HEK293 (cell line): ENCODE measurements at regions not wholly inside any gene's neighbourhood (a gene's known extent, or its start where the extent isn't known, plus 50 kb on each side); places are given as distances from the start of the nearest gene placed in this dataset.

Experiments
- CTCF ChIA-PET: fragments of 350-600 bp; formaldehyde crosslinking; extraction: SDS; loops from one replicate; lab custom pipeline; 2021; ENCODE audit warnings: antibody characterized with exemption; lab: Yijun Ruan, JAX
- POLR2A ChIA-PET: fragments of 300-600 bp; formaldehyde crosslinking; extraction: SDS; loops from one replicate; lab custom pipeline; 2020; ENCODE audit warnings: antibody characterized with exemption, inconsistent platforms; lab: Yijun Ruan, JAX
- H3K27ac ChIP-seq: fragments of 200-500 bp; sonication (Bioruptor generic); 2 replicates; pipeline ENCODE4 v1.5.1; 2014; ENCODE audit warnings: low read depth, low read length, control low read depth, inconsistent platforms; ENCODE audit errors: extremely low read depth
- H3K36me3 ChIP-seq, 2 experiments: fragments of 200-500 bp in 1 of 2; sonication (Bioruptor generic) in 1 of 2; 1 replicate in 1 of 2; 2 replicates in 1 of 2; pipeline ENCODE4 v1.5.1; 2014 to 2017; ENCODE audit warnings: inconsistent platforms in 2 of 2, low read length in 2 of 2; ENCODE audit not compliant: control insufficient read depth in 2 of 2, insufficient read depth in 1 of 2
- H3K4me1 ChIP-seq: fragments of 200-500 bp; sonication (Bioruptor generic); 2 replicates; pipeline ENCODE4 v1.5.1; 2014; ENCODE audit warnings: mild to moderate bottlenecking, low read length, inconsistent platforms; ENCODE audit not compliant: control insufficient read depth, insufficient read depth
- H3K4me3 ChIP-seq: 2 replicates; pipeline ENCODE4 v1.5.1; 2011; ENCODE audit warnings: low read depth, mild to moderate bottlenecking, control low read depth, low read length, moderate library complexity
- H3K9me3 ChIP-seq: fragments of 200-500 bp; sonication (Bioruptor generic); 2 replicates; pipeline ENCODE4 v1.5.1; 2014; ENCODE audit warnings: low read depth, low read length, inconsistent platforms; ENCODE audit not compliant: control insufficient read depth, insufficient read depth
- GFI1B ChIP-seq: fragments of 450-650 bp; formaldehyde crosslinking; IDR thresholded peaks from 2 replicates; pipeline ENCODE4 v1.5.1; 2016; ENCODE audit warnings: missing biosample characterization, missing genetic modification characterization
- GLI2 ChIP-seq: fragments of 450-650 bp; formaldehyde crosslinking; IDR thresholded peaks from 2 replicates; pipeline ENCODE4; 2017; ENCODE audit warnings: missing biosample characterization, missing genetic modification characterization, low read depth, borderline replicate concordance
- GLIS1 ChIP-seq: fragments of 450-650 bp; formaldehyde crosslinking; IDR thresholded peaks from 2 replicates; pipeline ENCODE4 v1.5.1; 2016; ENCODE audit warnings: missing biosample characterization, missing genetic modification characterization
- GLIS2 ChIP-seq: fragments of 450-650 bp; formaldehyde crosslinking; IDR thresholded peaks from 2 replicates; pipeline ENCODE4 v1.5.1; 2016; ENCODE audit warnings: missing biosample characterization, missing genetic modification characterization
- HOXC10 ChIP-seq: sonication (generic); formaldehyde crosslinking; IDR thresholded peaks from 2 replicates; pipeline ENCODE4 v1.8.1; 2023; ENCODE audit warnings: mild to moderate bottlenecking, missing genetic modification reagents
- KLF8 ChIP-seq: fragments of 450-650 bp; formaldehyde crosslinking; IDR thresholded peaks from 2 replicates; pipeline ENCODE4 v1.5.1; 2016; ENCODE audit warnings: missing biosample characterization, missing genetic modification characterization
- OSR2 ChIP-seq: fragments of 450-650 bp; formaldehyde crosslinking; IDR thresholded peaks from 2 replicates; pipeline ENCODE4 v1.5.1; 2016; ENCODE audit warnings: missing biosample characterization, missing genetic modification characterization
- SCRT2 ChIP-seq: fragments of 450-650 bp; formaldehyde crosslinking; IDR thresholded peaks from 2 replicates; pipeline ENCODE4 v1.5.1; 2016; ENCODE audit warnings: missing biosample characterization, missing genetic modification characterization
- TCF7L2 ChIP-seq: IDR thresholded peaks from 2 replicates; pipeline ENCODE4 v1.6.1; 2011; ENCODE audit warnings: low read depth, mild to moderate bottlenecking, inconsistent platforms, low read length, moderate library complexity, borderline replicate concordance
- TRIM28 ChIP-seq: IDR thresholded peaks from 2 replicates; pipeline ENCODE4 v1.6.1; 2011; ENCODE audit warnings: low read length, control low read depth, borderline replicate concordance
- WT1 ChIP-seq: fragments of 450-650 bp; formaldehyde crosslinking; IDR thresholded peaks from 2 replicates; pipeline ENCODE4 v1.5.1; 2016; ENCODE audit warnings: missing biosample characterization, missing genetic modification characterization
- YY2 ChIP-seq: fragments of 450-650 bp; formaldehyde crosslinking; IDR thresholded peaks from 2 replicates; pipeline ENCODE4 v1.5.1; 2016; ENCODE audit warnings: missing biosample characterization, missing genetic modification characterization
- ZFHX2 ChIP-seq: fragments of 450-650 bp; formaldehyde crosslinking; conservative IDR thresholded peaks from 2 replicates; pipeline ENCODE4 v1.5.1; 2016; ENCODE audit warnings: missing biosample characterization, missing genetic modification characterization
- ZNF157 ChIP-seq: fragments of 450-650 bp; formaldehyde crosslinking; IDR thresholded peaks from 2 replicates; pipeline ENCODE4 v1.5.1; 2016; ENCODE audit warnings: missing biosample characterization, missing genetic modification characterization
- ZNF16 ChIP-seq: fragments of 450-650 bp; formaldehyde crosslinking; IDR thresholded peaks from 2 replicates; pipeline ENCODE4 v1.5.1; 2016; ENCODE audit warnings: low read depth, missing biosample characterization, missing genetic modification characterization
- ZNF24 ChIP-seq: fragments of 450-650 bp; formaldehyde crosslinking; IDR thresholded peaks from 2 replicates; pipeline ENCODE4 v1.5.1; 2016; ENCODE audit warnings: missing biosample characterization, missing genetic modification characterization
- ZNF629 ChIP-seq: fragments of 450-650 bp; formaldehyde crosslinking; IDR thresholded peaks from 2 replicates; pipeline ENCODE4 v1.5.1; 2017; ENCODE audit warnings: missing biosample characterization, missing genetic modification characterization
- ZNF660 ChIP-seq: fragments of 450-650 bp; IDR thresholded peaks from 2 replicates; pipeline ENCODE4 v1.5.1; 2018; ENCODE audit warnings: missing biosample characterization, mild to moderate bottlenecking, missing genetic modification characterization
- ZNF843 ChIP-seq: fragments of 450-650 bp; formaldehyde crosslinking; IDR thresholded peaks from 2 replicates; pipeline ENCODE4 v1.5.1; 2016; ENCODE audit warnings: missing biosample characterization, missing genetic modification characterization
- TF ChIP-seq, protein P1 (sequence below): fragments of 450-650 bp; formaldehyde crosslinking; IDR thresholded peaks from 2 replicates; pipeline ENCODE4 v1.5.1; 2016; ENCODE audit warnings: missing biosample characterization, missing genetic modification characterization, low read depth
- TF ChIP-seq, protein P2 (sequence below): fragments of 450-650 bp; formaldehyde crosslinking; IDR thresholded peaks from 2 replicates; pipeline ENCODE4 v1.5.1; 2017; ENCODE audit warnings: missing biosample characterization, missing genetic modification characterization
- TF ChIP-seq, protein P3 (sequence below): fragments of 450-650 bp; formaldehyde crosslinking; IDR thresholded peaks from 2 replicates; pipeline ENCODE4 v1.5.1; 2016; ENCODE audit warnings: missing biosample characterization, missing genetic modification characterization

DNA sequence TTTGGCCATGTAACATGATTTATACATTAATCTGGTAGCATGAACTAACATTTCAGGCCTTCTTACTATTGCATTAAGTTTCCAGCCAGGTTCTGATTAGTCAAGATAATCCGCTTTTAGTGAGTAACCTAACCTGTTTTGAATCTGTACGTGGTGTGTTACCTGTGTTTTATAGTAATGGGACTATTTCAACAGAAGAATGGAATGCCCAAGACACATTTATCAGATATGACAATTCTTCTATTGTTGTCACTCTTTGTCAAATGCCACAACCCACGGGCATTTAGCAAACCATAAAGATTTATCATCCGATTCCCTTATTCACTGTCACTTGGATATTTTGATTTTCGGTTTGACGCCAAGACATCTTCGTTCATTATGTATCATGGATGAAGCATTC is 117.9 kb downstream of the ETAA1 start:
- Histone ChIP-seq H3K4me1 (0 out of 2 replicates have a peak, but pooled peaks cover 2% of the 10 kb centered on the region), H3K27ac (no peak overlapping the region), H3K4me3 (no peak overlapping the region), H3K36me3 (no peaks in the 10 kb centered on the region), H3K9me3 (no peaks in the 10 kb centered on the region)
- CTCF ChIA-PET = interaction anchor here (0.7 to 1.0 kb wide), 2 partner anchors 9 to 66 kb away, joined by 3 read pairs; no protein-coding TSS in a partner anchor
- POLR2A ChIA-PET = interaction anchor here (0.5 kb wide), 1 partner anchor 220 kb away, joined by 4 read pairs; no protein-coding TSS in a partner anchor
- no peak for TF ChIP-seq YY2 (tag by site-specific recombination)

DNA sequence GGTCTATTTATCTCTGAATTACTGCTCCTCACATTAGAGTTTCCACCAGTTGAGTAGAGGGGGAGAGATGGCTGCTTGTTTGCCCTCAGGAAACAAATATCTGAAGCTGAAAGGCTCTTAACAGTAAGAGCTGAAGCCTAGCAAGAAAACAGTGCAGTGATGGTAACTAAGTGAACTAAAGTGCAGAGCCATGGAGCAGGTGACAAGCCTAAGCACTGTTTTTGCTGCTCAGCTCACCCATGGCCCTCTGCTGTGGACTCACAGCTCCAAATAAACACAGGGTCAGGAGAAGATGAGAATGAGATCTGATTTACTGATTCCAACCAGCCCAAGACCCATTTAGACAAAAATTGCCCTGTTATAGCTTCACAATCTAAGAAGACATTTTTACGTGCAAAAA is 118.4 kb downstream of the ETAA1 start:
- H3K27ac ChIP-seq = no peak overlapping the region
- POLR2A ChIA-PET = interaction anchor here (0.5 kb wide), 1 partner anchor 219 kb away, joined by 4 read pairs; no protein-coding TSS in a partner anchor
- H3K9me3 ChIP-seq = no peaks in the 10 kb centered on the region
- H3K36me3 ChIP-seq = no peaks in the 10 kb centered on the region
- H3K4me3 ChIP-seq = no peak overlapping the region
- CTCF ChIA-PET = interaction anchor here (0.7 to 1.0 kb wide), 2 partner anchors 9 to 66 kb away, joined by 3 read pairs; no protein-coding TSS in a partner anchor
- 0 out of 2 replicates have a peak, but pooled peaks cover 3% of the 10 kb centered on the region for H3K4me1 ChIP-seq
- 0 out of 2 replicates have a peak, but pooled peaks have one; percentile 0 for TF ChIP-seq TRIM28
- TF ChIP-seq TCF7L2 = no peak

DNA sequence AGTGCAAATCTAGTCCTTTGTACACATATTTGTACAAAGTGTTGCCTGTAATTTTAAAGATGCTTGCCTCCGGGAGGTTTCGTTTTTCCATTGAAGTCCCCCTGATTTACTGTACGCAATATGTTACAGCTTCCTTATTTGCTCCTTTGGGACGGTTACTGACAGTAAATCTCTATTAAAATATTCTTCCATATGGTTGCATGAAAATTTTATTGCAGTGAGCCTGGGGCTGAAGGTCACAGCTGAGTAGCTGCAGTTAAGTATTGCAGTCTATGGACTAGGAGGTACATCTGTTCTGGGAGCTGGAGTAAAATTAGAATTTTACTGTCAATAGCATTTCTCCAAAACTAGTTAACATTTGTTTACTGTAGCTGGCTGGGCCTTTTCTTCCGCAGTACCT is 119.2 kb downstream of the ETAA1 start:
- ChIA-PET POLR2A (no interaction called here), CTCF (interaction anchor here (1.0 to 1.2 kb wide), 2 partner anchors 65 to 134 kb away, joined by 3 read pairs; no protein-coding TSS in a partner anchor)
- H3K4me3 ChIP-seq = no peak overlapping the region

DNA sequence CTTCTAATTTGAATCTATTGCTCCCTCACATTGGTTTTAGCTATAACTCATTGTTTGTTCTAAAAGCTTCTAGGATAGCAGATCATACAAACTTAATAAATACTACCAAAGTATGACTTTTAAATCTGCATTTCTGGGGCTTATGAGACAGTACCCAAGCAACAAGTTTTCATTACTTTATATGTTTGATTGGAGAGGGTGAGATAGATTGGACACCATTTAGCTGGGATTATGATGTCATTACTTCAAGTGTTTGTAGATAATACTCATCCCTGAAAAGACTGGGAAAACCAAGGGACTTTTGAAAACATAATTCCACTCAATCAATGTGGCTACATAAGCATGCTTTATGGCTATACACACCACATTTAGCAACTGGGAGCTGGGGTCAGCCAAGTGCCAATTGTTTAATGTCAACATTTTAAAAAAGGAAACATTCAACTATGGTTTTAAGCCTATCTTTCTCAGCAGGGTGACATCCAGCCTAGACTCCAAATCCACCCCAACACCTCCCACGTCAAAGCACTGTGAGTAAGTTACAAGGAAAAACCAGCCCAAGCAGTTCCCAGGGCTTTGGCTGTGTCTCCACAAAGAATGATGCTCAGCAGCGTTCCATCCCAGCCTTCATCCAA is 119.9 kb downstream of the ETAA1 start:
- Histone ChIP-seq H3K27ac (no peak overlapping the region), H3K4me3 (no peak overlapping the region), H3K9me3 (no peaks in the 10 kb centered on the region), H3K4me1 (0 out of 2 replicates have a peak, but pooled peaks cover 9% of the 10 kb centered on the region), H3K36me3 (no peaks in the 10 kb centered on the region)
- ChIA-PET POLR2A (no interaction called here), CTCF (interaction anchor here (0.6 to 1.2 kb wide), 2 partner anchors 134 to 199 kb away, joined by 3 read pairs; no protein-coding TSS in a partner anchor)
- TF ChIP-seq ZNF843 (tag by site-specific recombination) (peak; percentile 56), GLI2 (tag by site-specific recombination) (peak; percentile 25; the same call in 1 of the 2 replicates), ZNF16 (tag by site-specific recombination) (no peak), SCRT2 (0 out of 2 replicates have a peak, but pooled peaks have one; percentile 24), WT1 (tag by site-specific recombination) (peak; percentile 78), ZNF660 (no peak), KLF8 (tag by site-specific recombination) (peak; percentile 47), GFI1B (tag by site-specific recombination) (0 out of 2 replicates have a peak, but pooled peaks have one; percentile 8), ZFHX2 (tag by site-specific recombination) (0 out of 2 replicates have a peak, but pooled peaks have one; percentile 25), ZNF629 (tag by site-specific recombination) (peak; percentile 59), GLIS1 (tag by site-specific recombination) (peak; percentile 40; the same call in 1 of the 2 replicates), ZNF24 (tag by site-specific recombination) (no peak), OSR2 (tag by site-specific recombination) (peak; percentile 83), HOXC10 (CRISPR knock-in tag) (no peak)
- TF ChIP-seq, protein P1, sequence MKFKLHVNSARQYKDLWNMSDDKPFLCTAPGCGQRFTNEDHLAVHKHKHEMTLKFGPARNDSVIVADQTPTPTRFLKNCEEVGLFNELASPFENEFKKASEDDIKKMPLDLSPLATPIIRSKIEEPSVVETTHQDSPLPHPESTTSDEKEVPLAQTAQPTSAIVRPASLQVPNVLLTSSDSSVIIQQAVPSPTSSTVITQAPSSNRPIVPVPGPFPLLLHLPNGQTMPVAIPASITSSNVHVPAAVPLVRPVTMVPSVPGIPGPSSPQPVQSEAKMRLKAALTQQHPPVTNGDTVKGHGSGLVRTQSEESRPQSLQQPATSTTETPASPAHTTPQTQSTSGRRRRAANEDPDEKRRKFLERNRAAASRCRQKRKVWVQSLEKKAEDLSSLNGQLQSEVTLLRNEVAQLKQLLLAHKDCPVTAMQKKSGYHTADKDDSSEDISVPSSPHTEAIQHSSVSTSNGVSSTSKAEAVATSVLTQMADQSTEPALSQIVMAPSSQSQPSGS (tag by site-specific recombination) = peak; percentile 36; the same call in 1 of the 2 replicates
- TF ChIP-seq, protein P2, sequence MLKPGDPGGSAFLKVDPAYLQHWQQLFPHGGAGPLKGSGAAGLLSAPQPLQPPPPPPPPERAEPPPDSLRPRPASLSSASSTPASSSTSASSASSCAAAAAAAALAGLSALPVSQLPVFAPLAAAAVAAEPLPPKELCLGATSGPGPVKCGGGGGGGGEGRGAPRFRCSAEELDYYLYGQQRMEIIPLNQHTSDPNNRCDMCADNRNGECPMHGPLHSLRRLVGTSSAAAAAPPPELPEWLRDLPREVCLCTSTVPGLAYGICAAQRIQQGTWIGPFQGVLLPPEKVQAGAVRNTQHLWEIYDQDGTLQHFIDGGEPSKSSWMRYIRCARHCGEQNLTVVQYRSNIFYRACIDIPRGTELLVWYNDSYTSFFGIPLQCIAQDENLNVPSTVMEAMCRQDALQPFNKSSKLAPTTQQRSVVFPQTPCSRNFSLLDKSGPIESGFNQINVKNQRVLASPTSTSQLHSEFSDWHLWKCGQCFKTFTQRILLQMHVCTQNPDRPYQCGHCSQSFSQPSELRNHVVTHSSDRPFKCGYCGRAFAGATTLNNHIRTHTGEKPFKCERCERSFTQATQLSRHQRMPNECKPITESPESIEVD = peak; percentile 31; the same call in 1 of the 2 replicates

More for the DNA sequence above, 119.2 kb downstream of the ETAA1 start:
- no peaks in the 10 kb centered on the region for H3K9me3 ChIP-seq
- H3K4me1 ChIP-seq = 0 out of 2 replicates have a peak, but pooled peaks cover 5% of the 10 kb centered on the region
- H3K27ac ChIP-seq = no peak overlapping the region
- no peaks in the 10 kb centered on the region for H3K36me3 ChIP-seq
- TF ChIP-seq, protein P3, sequence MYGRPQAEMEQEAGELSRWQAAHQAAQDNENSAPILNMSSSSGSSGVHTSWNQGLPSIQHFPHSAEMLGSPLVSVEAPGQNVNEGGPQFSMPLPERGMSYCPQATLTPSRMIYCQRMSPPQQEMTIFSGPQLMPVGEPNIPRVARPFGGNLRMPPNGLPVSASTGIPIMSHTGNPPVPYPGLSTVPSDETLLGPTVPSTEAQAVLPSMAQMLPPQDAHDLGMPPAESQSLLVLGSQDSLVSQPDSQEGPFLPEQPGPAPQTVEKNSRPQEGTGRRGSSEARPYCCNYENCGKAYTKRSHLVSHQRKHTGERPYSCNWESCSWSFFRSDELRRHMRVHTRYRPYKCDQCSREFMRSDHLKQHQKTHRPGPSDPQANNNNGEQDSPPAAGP (tag by site-specific recombination) = no peak
- no peak for TF ChIP-seq ZNF157 (tag by site-specific recombination)
- no peak for TF ChIP-seq GLIS2 (tag by site-specific recombination)
